Uterus (tissue), 2 donors: ENCODE measurements at regions not wholly inside any gene's neighbourhood (a gene's known extent, or its start where the extent isn't known, plus 50 kb on each side); places are given as distances from the start of the nearest gene placed in this dataset.

ENCODE experiments used
- CTCF ChIP-seq, 4 experiments: fragments of 200-600 bp in 2 of 4; fragments of 450-650 bp in 2 of 4; sonication (generic) in 2 of 4; IDR thresholded peaks; one replicate each; pipeline ENCODE4 v1.5.1; 2016 to 2019; ENCODE audit warnings: antibody characterized with exemption in 4 of 4, mild to moderate bottlenecking in 2 of 4, moderate library complexity in 1 of 4
- POLR2A ChIP-seq, 2 donors: fragments of 450-650 bp; IDR thresholded peaks; one replicate each; pipeline ENCODE4 v1.6.1; 2016; ENCODE audit warnings: antibody characterized with exemption in 2 of 2, mild to moderate bottlenecking in 1 of 2, moderate library complexity in 1 of 2

- TF ChIP-seq CTCF (IDR thresholded peaks at IDR 0.05): no peak
- TF ChIP-seq POLR2A (IDR thresholded peaks at IDR 0.05): no peak
These were observed 98.7 kb downstream of the CD24 start for GRCh38 chr6:106875782-106876321.
